HEK293 (cell line): ENCODE measurements at regions not wholly inside any gene's neighbourhood (a gene's known extent, or its start where the extent isn't known, plus 50 kb on each side); places are given as distances from the start of the nearest gene placed in this dataset.

Source experiments
- CTCF ChIA-PET: fragments of 350-600 bp; formaldehyde crosslinking; extraction: SDS; loops from one replicate; lab custom pipeline; 2021; ENCODE audit warnings: antibody characterized with exemption; lab: Yijun Ruan, JAX
- POLR2A ChIA-PET: fragments of 300-600 bp; formaldehyde crosslinking; extraction: SDS; loops from one replicate; lab custom pipeline; 2020; ENCODE audit warnings: antibody characterized with exemption, inconsistent platforms; lab: Yijun Ruan, JAX
- H3K27ac ChIP-seq: fragments of 200-500 bp; sonication (Bioruptor generic); 2 replicates; pipeline ENCODE4 v1.5.1; 2014; ENCODE audit warnings: low read depth, low read length, control low read depth, inconsistent platforms; ENCODE audit errors: extremely low read depth
- H3K36me3 ChIP-seq, 2 experiments: fragments of 200-500 bp in 1 of 2; sonication (Bioruptor generic) in 1 of 2; 1 replicate in 1 of 2; 2 replicates in 1 of 2; pipeline ENCODE4 v1.5.1; 2014 to 2017; ENCODE audit warnings: inconsistent platforms in 2 of 2, low read length in 2 of 2; ENCODE audit not compliant: control insufficient read depth in 2 of 2, insufficient read depth in 1 of 2
- H3K4me1 ChIP-seq: fragments of 200-500 bp; sonication (Bioruptor generic); 2 replicates; pipeline ENCODE4 v1.5.1; 2014; ENCODE audit warnings: mild to moderate bottlenecking, low read length, inconsistent platforms; ENCODE audit not compliant: control insufficient read depth, insufficient read depth
- H3K4me3 ChIP-seq: 2 replicates; pipeline ENCODE4 v1.5.1; 2011; ENCODE audit warnings: low read depth, mild to moderate bottlenecking, control low read depth, low read length, moderate library complexity
- H3K9me3 ChIP-seq: fragments of 200-500 bp; sonication (Bioruptor generic); 2 replicates; pipeline ENCODE4 v1.5.1; 2014; ENCODE audit warnings: low read depth, low read length, inconsistent platforms; ENCODE audit not compliant: control insufficient read depth, insufficient read depth
- ATF2 ChIP-seq: fragments of 450-650 bp; formaldehyde crosslinking; IDR thresholded peaks from 2 replicates; pipeline ENCODE4 v1.5.1; 2016; ENCODE audit warnings: missing biosample characterization, missing genetic modification characterization, low read depth
- FEZF1 ChIP-seq: fragments of 450-650 bp; formaldehyde crosslinking; IDR thresholded peaks from 2 replicates; pipeline ENCODE4 v1.5.1; 2016; ENCODE audit warnings: missing biosample characterization, missing genetic modification characterization
- GLI2 ChIP-seq: fragments of 450-650 bp; formaldehyde crosslinking; IDR thresholded peaks from 2 replicates; pipeline ENCODE4; 2017; ENCODE audit warnings: missing biosample characterization, missing genetic modification characterization, low read depth, borderline replicate concordance
- HOXD13 ChIP-seq: sonication (generic); formaldehyde crosslinking; IDR thresholded peaks from 2 replicates; pipeline ENCODE4 v1.8.0; 2022; ENCODE audit warnings: missing genetic modification reagents, borderline replicate concordance
- MZF1 ChIP-seq: fragments of 450-650 bp; formaldehyde crosslinking; IDR thresholded peaks from 2 replicates; pipeline ENCODE4 v1.5.1; 2017; ENCODE audit warnings: missing biosample characterization, missing genetic modification characterization, borderline replicate concordance
- WT1 ChIP-seq: fragments of 450-650 bp; formaldehyde crosslinking; IDR thresholded peaks from 2 replicates; pipeline ENCODE4 v1.5.1; 2016; ENCODE audit warnings: missing biosample characterization, missing genetic modification characterization
- YY2 ChIP-seq: fragments of 450-650 bp; formaldehyde crosslinking; IDR thresholded peaks from 2 replicates; pipeline ENCODE4 v1.5.1; 2016; ENCODE audit warnings: missing biosample characterization, missing genetic modification characterization
- ZNF112 ChIP-seq: fragments of 450-650 bp; formaldehyde crosslinking; IDR thresholded peaks from 2 replicates; pipeline ENCODE4 v1.5.0; 2017; ENCODE audit warnings: missing biosample characterization, missing genetic modification characterization
- ZNF138 ChIP-seq: fragments of 450-650 bp; formaldehyde crosslinking; IDR thresholded peaks from 2 replicates; pipeline ENCODE4 v1.5.1; 2016; ENCODE audit warnings: missing biosample characterization, missing genetic modification characterization, borderline replicate concordance
- ZNF140 ChIP-seq: fragments of 450-650 bp; formaldehyde crosslinking; IDR thresholded peaks from 2 replicates; pipeline ENCODE4 v1.5.1; 2016; ENCODE audit warnings: missing biosample characterization, missing genetic modification characterization
- ZNF2 ChIP-seq: fragments of 450-650 bp; formaldehyde crosslinking; IDR thresholded peaks from 2 replicates; pipeline ENCODE4 v1.5.1; 2016; ENCODE audit warnings: missing biosample characterization, missing genetic modification characterization
- ZNF354C ChIP-seq: fragments of 450-650 bp; formaldehyde crosslinking; IDR thresholded peaks from 2 replicates; pipeline ENCODE4 v1.5.1; 2016; ENCODE audit warnings: missing biosample characterization, missing genetic modification characterization, low read depth, borderline replicate concordance
- ZNF433 ChIP-seq: fragments of 450-650 bp; formaldehyde crosslinking; IDR thresholded peaks from 2 replicates; pipeline ENCODE4 v1.5.1; 2016; ENCODE audit warnings: missing biosample characterization, missing genetic modification characterization, low read depth
- ZNF830 ChIP-seq: fragments of 450-650 bp; IDR thresholded peaks from 2 replicates; pipeline ENCODE4 v1.5.0; 2018; ENCODE audit warnings: missing biosample characterization, missing genetic modification characterization, low read depth, mild to moderate bottlenecking, moderate library complexity
- ZSCAN23 ChIP-seq: fragments of 450-650 bp; formaldehyde crosslinking; IDR thresholded peaks from 2 replicates; pipeline ENCODE4 v1.5.1; 2016; ENCODE audit warnings: missing biosample characterization, missing genetic modification characterization
- TF ChIP-seq, protein P1 (sequence below): fragments of 450-650 bp; formaldehyde crosslinking; IDR thresholded peaks from 2 replicates; pipeline ENCODE4 v1.5.1; 2016; ENCODE audit warnings: missing biosample characterization, missing genetic modification characterization

- ChIA-PET CTCF (no interaction called here), POLR2A (no interaction called here)
- Histone ChIP-seq H3K4me3 (no peak overlapping the region), H3K4me1 (no peaks in the 10 kb centered on the region), H3K36me3 (no peaks in the 10 kb centered on the region), H3K27ac (no peak overlapping the region), H3K9me3 (no peaks in the 10 kb centered on the region)
- TF ChIP-seq ATF2 (tag by site-specific recombination) (no peak), ZNF354C (tag by site-specific recombination) (no peak), ZNF112 (no peak), MZF1 (tag by site-specific recombination) (no peak)
Measured at GRCh38 chr11:26199331-26200095, 132.4 kb upstream of the ANO3 start.

DNA sequence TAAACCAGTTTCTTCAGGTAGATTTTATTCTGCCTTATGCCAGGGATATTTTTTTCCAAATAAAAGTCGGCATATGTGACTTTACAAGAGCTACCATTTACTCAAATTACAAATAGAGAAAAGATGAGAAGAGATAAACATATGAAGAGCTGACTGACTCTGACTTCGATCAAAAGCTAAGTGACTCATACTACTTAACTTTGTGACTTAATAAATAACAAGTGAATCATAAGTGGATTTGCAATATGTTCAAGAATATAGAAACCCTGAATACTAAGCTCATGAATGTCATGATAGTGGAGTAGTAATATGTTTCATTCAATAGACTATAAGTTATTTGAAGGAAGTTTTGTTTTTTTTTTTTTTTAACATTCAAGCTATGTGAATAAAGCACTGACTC lies 130.5 kb upstream of the ANO3 start:
- TF ChIP-seq YY2 (tag by site-specific recombination) (no peak), WT1 (tag by site-specific recombination) (no peak), HOXD13 (CRISPR knock-in tag) (no peak), FEZF1 (tag by site-specific recombination) (no peak), ZSCAN23 (tag by site-specific recombination) (no peak)
- H3K4me1 ChIP-seq: no peaks in the 10 kb centered on the region
- no peaks in the 10 kb centered on the region for H3K9me3 ChIP-seq
- POLR2A ChIA-PET: no interaction called here
- CTCF ChIA-PET: no interaction called here
- H3K4me3 ChIP-seq: no peak overlapping the region
- no peak overlapping the region for H3K27ac ChIP-seq
- H3K36me3 ChIP-seq: no peaks in the 10 kb centered on the region

GRCh38 chr11:26202754-26203153 lies 129.2 kb upstream of the ANO3 start:
- ChIA-PET POLR2A (no interaction called here), CTCF (no interaction called here)
- no peak for TF ChIP-seq ZNF433 (tag by site-specific recombination)
- no peak for TF ChIP-seq ZNF2 (tag by site-specific recombination)
- no peak for TF ChIP-seq GLI2 (tag by site-specific recombination)
- TF ChIP-seq, protein P1, sequence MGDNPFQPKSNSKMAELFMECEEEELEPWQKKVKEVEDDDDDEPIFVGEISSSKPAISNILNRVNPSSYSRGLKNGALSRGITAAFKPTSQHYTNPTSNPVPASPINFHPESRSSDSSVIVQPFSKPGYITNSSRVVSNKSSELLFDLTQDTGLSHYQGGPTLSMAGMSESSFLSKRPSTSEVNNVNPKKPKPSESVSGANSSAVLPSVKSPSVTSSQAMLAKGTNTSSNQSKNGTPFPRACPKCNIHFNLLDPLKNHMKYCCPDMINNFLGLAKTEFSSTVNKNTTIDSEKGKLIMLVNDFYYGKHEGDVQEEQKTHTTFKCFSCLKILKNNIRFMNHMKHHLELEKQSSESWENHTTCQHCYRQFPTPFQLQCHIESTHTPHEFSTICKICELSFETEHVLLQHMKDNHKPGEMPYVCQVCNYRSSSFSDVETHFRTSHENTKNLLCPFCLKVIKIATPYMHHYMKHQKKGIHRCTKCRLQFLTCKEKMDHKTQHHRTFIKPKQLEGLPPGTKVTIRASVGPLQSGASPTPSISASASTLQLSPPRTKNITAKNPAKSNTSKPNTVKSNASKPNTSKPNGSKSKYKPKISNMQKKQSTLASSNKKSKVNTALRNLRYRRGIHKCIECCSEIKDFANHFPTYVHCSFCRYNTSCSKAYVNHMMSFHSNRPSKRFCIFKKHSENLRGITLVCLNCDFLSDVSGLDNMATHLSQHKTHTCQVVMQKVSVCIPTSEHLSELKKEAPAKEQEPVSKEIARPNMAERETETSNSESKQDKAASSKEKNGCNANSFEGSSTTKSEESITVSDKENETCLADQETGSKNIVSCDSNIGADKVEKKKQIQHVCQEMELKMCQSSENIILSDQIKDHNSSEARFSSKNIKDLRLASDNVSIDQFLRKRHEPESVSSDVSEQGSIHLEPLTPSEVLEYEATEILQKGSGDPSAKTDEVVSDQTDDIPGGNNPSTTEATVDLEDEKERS (tag by site-specific recombination): no peak
- no peak for TF ChIP-seq ZNF830 (tag by site-specific recombination)
- no peak for TF ChIP-seq ZNF138 (tag by site-specific recombination)
- no peak for TF ChIP-seq ZNF140 (tag by site-specific recombination)
- H3K9me3 ChIP-seq: no peaks in the 10 kb centered on the region
- H3K36me3 ChIP-seq: no peaks in the 10 kb centered on the region
- H3K27ac ChIP-seq: no peak overlapping the region
- H3K4me1 ChIP-seq: no peaks in the 10 kb centered on the region
- H3K4me3 ChIP-seq: no peak overlapping the region
